ENCODE measurements at regions not wholly inside any gene's neighbourhood (a gene's known extent, or its start where the extent isn't known, plus 50 kb on each side); places are given as distances from the start of the nearest gene placed in this dataset.

GRCh38 chr4:163768014-163768413, 273.5 kb downstream of the TMA16 start:
- H3K4me2 ChIP-seq (ENCODE audit: low read length): no peak overlapping the region
- no peak overlapping the region for H3K27ac ChIP-seq (ENCODE audit: low read depth, low read length, poor library complexity, severe bottlenecking)
- BruUV-seq (replicated peaks): no TSS peak
- intact Hi-C loops (cut with micrococcal nuclease; ENCODE audit: unreplicated experiment): no loop called here
- no peaks in the 10 kb centered on the region for H3K36me3 ChIP-seq (ENCODE audit: insufficient read depth, low read length)
- CTCF ChIA-PET (ENCODE audit: unreplicated experiment): no interaction called here
- no peaks in the 10 kb centered on the region for H3K4me1 ChIP-seq (ENCODE audit: insufficient read depth, low read length, poor library complexity, severe bottlenecking)
- H3K9me2 ChIP-seq (ENCODE audit: insufficient read depth, low read length): no peaks in the 10 kb centered on the region
- no peaks in the 10 kb centered on the region for H3K9me3 ChIP-seq (ENCODE audit: low read length)
- H3K4me3 ChIP-seq (ENCODE audit: low read depth, low read length, poor library complexity, severe bottlenecking): no peak overlapping the region
- POLR2A ChIA-PET: interaction anchor here (1.0 to 1.3 kb wide), 2 partner anchors 11 to 23 kb away, joined by 3 to 4 read pairs; no protein-coding TSS in a partner anchor
- no peak for DNase-seq (ENCODE audit: low spot score)
- no peaks in the 10 kb centered on the region for H3K79me2 ChIP-seq (ENCODE audit: insufficient read depth, low read depth, low read length)
- no peaks in the 10 kb centered on the region for H4K20me1 ChIP-seq (ENCODE audit: insufficient read depth, low read length)
- no peak overlapping the region for H2AFZ ChIP-seq (ENCODE audit: low read length)
- TF ChIP-seq EZH2phosphoT487 (IDR thresholded peaks at IDR 0.05; ENCODE audit: borderline replicate concordance, low read depth, low read length) (no peak), CTCF (conservative IDR thresholded peaks at IDR 0.05; ENCODE audit: low read length) (no peak)

GRCh38 chr4:163772238-163772637, 277.7 kb downstream of the TMA16 start:
- Histone ChIP-seq H2AFZ (ENCODE audit: low read length) (no peak overlapping the region), H3K79me2 (ENCODE audit: insufficient read depth, low read depth, low read length) (no peaks in the 10 kb centered on the region), H3K9me3 (ENCODE audit: low read length) (no peaks in the 10 kb centered on the region), H3K36me3 (ENCODE audit: insufficient read depth, low read length) (no peaks in the 10 kb centered on the region), H3K4me2 (ENCODE audit: low read length) (no peak overlapping the region), H3K27ac (ENCODE audit: low read depth, low read length, poor library complexity, severe bottlenecking) (no peak overlapping the region), H3K4me1 (ENCODE audit: insufficient read depth, low read length, poor library complexity, severe bottlenecking) (no peaks in the 10 kb centered on the region), H4K20me1 (ENCODE audit: insufficient read depth, low read length) (no peaks in the 10 kb centered on the region), H3K4me3 (ENCODE audit: low read depth, low read length, poor library complexity, severe bottlenecking) (no peak overlapping the region), H3K9me2 (ENCODE audit: insufficient read depth, low read length) (no peaks in the 10 kb centered on the region)
- intact Hi-C loops (cut with micrococcal nuclease; ENCODE audit: unreplicated experiment): no loop called here
- POLR2A ChIA-PET: interaction anchor here (1.0 kb wide), 2 partner anchors 11 to 40 kb away, joined by 3 read pairs; no protein-coding TSS in a partner anchor
- TF ChIP-seq EZH2phosphoT487 (IDR thresholded peaks at IDR 0.05; ENCODE audit: borderline replicate concordance, low read depth, low read length) (no peak), CTCF (conservative IDR thresholded peaks at IDR 0.05; ENCODE audit: low read length) (no peak)
- BruUV-seq (replicated peaks): no TSS peak
- CTCF ChIA-PET (ENCODE audit: unreplicated experiment): no interaction called here
- DNase-seq (ENCODE audit: low spot score): no peak

GRCh38 chr4:163773940-163774339, 279.4 kb downstream of the TMA16 start:
- BruUV-seq (replicated peaks): no TSS peak
- Histone ChIP-seq H3K9me2 (ENCODE audit: insufficient read depth, low read length) (no peaks in the 10 kb centered on the region), H4K20me1 (ENCODE audit: insufficient read depth, low read length) (no peaks in the 10 kb centered on the region), H2AFZ (ENCODE audit: low read length) (no peak overlapping the region), H3K4me3 (ENCODE audit: low read depth, low read length, poor library complexity, severe bottlenecking) (no peak overlapping the region), H3K4me2 (ENCODE audit: low read length) (no peak overlapping the region), H3K36me3 (ENCODE audit: insufficient read depth, low read length) (no peaks in the 10 kb centered on the region), H3K9me3 (ENCODE audit: low read length) (no peaks in the 10 kb centered on the region), H3K79me2 (ENCODE audit: insufficient read depth, low read depth, low read length) (no peaks in the 10 kb centered on the region), H3K4me1 (ENCODE audit: insufficient read depth, low read length, poor library complexity, severe bottlenecking) (no peaks in the 10 kb centered on the region), H3K27ac (ENCODE audit: low read depth, low read length, poor library complexity, severe bottlenecking) (no peak overlapping the region)
- ChIA-PET POLR2A (interaction anchor here (0.7 to 1.4 kb wide), 3 partner anchors 9 to 648 kb away, joined by 3 read pairs; no protein-coding TSS in a partner anchor), CTCF (ENCODE audit: unreplicated experiment) (no interaction called here)
- no peak for DNase-seq (ENCODE audit: low spot score)
- TF ChIP-seq CTCF (conservative IDR thresholded peaks at IDR 0.05; ENCODE audit: low read length) (no peak), EZH2phosphoT487 (IDR thresholded peaks at IDR 0.05; ENCODE audit: borderline replicate concordance, low read depth, low read length) (no peak)
- intact Hi-C loops (cut with micrococcal nuclease; ENCODE audit: unreplicated experiment): no loop called here

Measured in OCI-LY7 (cell line).